Epithelial cell of proximal tubule (primary cell): ENCODE measurements at regions not wholly inside any gene's neighbourhood (a gene's known extent, or its start where the extent isn't known, plus 50 kb on each side); places are given as distances from the start of the nearest gene placed in this dataset.

ENCODE experiments used
- DNase-seq: peaks from one replicate; pipeline ENCODE4 v3.0.0-alpha.2; 2011; ENCODE audit warnings: low read depth
- H3K4me3 ChIP-seq: 2 replicates; pipeline ENCODE4 v1.5.1; 2011; ENCODE audit warnings: low read depth, mild to moderate bottlenecking, low read length
- CTCF ChIP-seq: conservative IDR thresholded peaks from 2 replicates; pipeline ENCODE4 v1.5.1; 2012; ENCODE audit warnings: low read depth, mild to moderate bottlenecking, low read length

GRCh38 chr2:46839045-46839444 is 76.6 kb downstream of the MCFD2 start:
- DNase-seq, result no peak
- H3K4me3 ChIP-seq, result no peak overlapping the region
- no peak for TF ChIP-seq CTCF

- no peak overlapping the region for H3K4me3 ChIP-seq
- DNase-seq, result no peak
- TF ChIP-seq CTCF, result no peak
Observed at GRCh38 chr2:46837704-46838103, 77.9 kb downstream of the MCFD2 start.

- no peak overlapping the region for H3K4me3 ChIP-seq
- TF ChIP-seq CTCF, result no peak
- no peak for DNase-seq
Observed at GRCh38 chr2:46837112-46837454, 78.5 kb downstream of the MCFD2 start.

DNA sequence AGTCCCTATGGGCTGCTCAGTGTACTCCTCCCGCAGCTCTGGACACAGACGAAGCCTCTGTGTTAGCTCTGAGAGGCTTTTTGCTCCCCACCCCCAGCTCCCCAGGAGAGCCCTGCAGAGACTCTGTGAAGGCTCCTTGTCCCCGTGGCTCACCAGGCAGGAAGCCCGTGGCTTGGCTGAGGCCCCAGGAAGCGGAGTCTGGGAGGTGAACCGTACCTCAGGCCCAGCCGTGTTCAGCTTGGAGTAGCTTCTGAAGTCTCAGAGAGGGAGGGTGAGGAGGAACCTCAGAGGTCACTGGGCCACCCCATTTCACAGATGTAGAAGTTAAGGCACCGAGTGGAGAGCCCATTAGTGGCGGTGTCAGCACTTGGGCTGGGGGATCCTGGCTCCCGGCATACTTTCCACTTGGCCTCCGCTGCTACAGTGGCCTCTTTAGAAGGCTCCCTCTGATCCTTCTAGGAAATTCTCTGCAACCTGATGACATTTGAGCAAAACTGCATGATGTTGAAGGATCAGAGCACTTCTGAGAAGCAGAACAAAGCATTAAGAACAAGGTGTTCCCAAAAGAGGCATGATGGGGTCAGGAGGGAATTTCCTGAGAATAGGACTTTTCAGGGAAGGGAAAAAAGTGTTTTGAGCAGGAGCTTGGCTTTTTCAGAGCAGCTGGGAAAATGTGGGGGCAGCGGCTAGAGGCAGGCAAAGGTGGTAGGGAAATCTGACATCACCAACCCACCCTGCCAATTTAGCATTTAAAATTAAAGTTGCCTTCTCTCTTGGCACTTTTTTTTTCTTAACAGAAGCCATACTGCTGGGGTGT is 79.1 kb downstream of the MCFD2 start:
- no peak for TF ChIP-seq CTCF
- DNase-seq, result no peak
- no peak overlapping the region for H3K4me3 ChIP-seq

GRCh38 chr2:46835520-46835919 is 80.1 kb downstream of the MCFD2 start:
- H3K4me3 ChIP-seq, result no peak overlapping the region
- no peak for DNase-seq
- no peak for TF ChIP-seq CTCF

DNA sequence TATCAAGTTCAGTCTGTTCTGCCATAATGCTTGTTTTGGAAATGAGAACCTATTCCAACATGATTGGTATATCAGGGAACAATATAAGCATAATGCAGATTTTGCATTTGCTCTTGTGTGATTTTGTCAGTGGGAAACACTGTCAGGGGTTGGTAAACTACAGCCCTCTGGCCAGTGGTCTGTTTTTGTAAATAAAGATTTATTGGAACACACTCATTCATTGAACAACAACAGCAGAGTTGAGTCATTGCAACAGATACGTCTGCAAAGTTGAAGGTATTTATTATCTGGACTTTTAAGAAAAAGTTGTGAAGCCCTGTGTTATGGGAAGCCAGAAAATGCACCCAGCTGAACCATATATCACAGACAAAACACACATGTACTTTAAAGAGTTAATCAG is 83.1 kb downstream of the MCFD2 start:
- no peak for DNase-seq
- H3K4me3 ChIP-seq, result no peak overlapping the region
- TF ChIP-seq CTCF, result no peak

GRCh38 chr2:46831869-46832265 is 83.7 kb downstream of the MCFD2 start:
- TF ChIP-seq CTCF, result no peak
- no peak overlapping the region for H3K4me3 ChIP-seq
- DNase-seq, result no peak
